ENCODE measurements at regions not wholly inside any gene's neighbourhood (a gene's known extent, or its start where the extent isn't known, plus 50 kb on each side); places are given as distances from the start of the nearest gene placed in this dataset.

DNA sequence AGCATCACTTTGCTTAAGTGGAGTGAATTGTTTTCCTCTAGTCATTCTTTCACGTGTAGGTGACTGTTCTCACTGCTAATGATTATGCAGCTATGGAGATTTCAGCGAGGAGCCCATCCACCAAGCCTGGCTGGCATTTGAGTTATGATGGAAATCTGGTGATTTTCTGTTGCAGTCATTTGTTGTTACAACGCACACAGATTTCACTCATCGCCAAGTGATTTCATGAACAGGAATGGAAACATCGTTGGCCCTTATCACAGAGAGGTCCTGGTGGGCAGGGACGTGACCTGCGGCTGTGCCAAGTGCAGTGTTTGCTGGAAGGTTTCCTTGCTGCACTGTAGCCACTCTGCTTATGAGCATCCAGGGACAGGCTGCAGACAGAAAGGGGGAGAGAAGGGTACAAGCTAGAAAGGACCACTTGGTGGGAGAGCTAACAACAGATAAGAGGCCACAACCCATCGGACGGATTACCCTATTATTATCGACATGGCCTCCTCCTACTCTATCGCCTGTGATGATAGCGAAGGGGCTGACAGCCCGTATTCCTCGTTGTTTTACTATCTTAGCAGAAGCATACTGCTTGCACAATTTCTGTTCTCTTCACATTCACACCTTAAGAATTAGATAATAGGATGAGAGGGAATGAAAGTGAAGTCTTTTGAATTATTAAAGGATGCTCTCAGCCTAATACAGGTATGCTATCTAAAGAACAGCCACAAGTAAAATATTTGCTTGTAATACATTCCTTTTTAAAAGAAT, 99.0 kb upstream of the PITRM1 start:
- Histone ChIP-seq H3K4me3 (no peak overlapping the region), H3K27ac (peak overlapping the region in 3 of 12 donors; percentile 15 to 39 (median 20)), H3K9me3 (no peaks in the 10 kb centered on the region), H3K27me3 (no peaks in the 10 kb centered on the region), H3K4me1 (peaks cover 0 to 27% (median 12%) of the 10 kb centered on the region in 12 donors), H3K36me3 (no peaks in the 10 kb centered on the region)
- peak in 2 of 5 donors; percentile 17 to 48 for DNase-seq
- ATAC-seq, result peak; percentile 73 to 81 (median 74)
- TF ChIP-seq CTCF (IDR thresholded peaks at IDR 0.05), result no peak
- no peak for TF ChIP-seq POLR2A (IDR thresholded peaks at IDR 0.05)
- intact Hi-C loops (cut with DNase I), result no loop called here
- 45 to 60% (median 52%) methylated on average over 14 of the region's 14 CpGs for WGBS, 4 donors

DNA sequence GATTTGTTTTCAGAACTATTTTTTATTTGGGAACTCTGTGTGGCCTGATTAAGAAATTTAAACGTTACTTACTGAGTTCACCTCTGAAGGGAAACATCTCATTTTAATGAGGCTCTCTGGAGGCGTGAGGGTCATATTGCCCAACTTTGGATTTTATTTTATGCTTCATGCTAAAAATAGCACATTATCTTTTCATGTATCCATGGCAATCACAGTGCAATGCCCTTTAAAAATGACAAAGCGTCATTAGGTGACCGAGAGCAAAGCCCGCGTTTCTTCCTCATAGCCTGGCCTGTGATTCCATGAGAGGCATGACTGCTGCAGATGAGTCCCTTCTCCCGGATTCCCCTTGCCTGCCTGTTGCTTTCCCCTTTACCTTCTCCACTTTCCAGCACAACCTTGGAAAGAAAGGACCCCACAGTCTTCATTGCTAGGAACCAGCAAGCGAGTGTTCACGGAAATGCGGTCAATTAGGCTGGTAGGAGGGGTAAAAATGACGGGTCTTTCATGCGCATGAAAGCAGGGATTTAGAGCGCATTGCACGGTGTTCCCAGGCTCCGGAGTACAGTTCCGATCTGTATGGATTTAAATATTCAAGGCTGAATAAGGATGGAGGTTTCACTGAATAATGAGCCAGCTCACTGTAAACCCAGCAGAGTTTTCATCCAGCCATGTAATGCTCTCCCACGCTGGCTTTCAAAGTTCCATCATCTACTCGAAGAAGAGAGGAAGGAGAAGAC, 98.2 kb upstream of the PITRM1 start:
- Histone ChIP-seq H3K27me3 (no peaks in the 10 kb centered on the region), H3K4me1 (peaks cover 0 to 27% (median 12%) of the 10 kb centered on the region in 12 donors), H3K27ac (no peak overlapping the region), H3K9me3 (no peaks in the 10 kb centered on the region), H3K36me3 (no peaks in the 10 kb centered on the region), H3K4me3 (no peak overlapping the region)
- ATAC-seq (no peak), DNase-seq (no peak)
- WGBS, 4 donors, result 83 to 87% (median 84%) methylated on average over 18 of the region's 18 CpGs
- TF ChIP-seq CTCF (IDR thresholded peaks at IDR 0.05) (no peak), POLR2A (IDR thresholded peaks at IDR 0.05) (no peak)
- intact Hi-C loops (cut with DNase I), result no loop called here

DNA sequence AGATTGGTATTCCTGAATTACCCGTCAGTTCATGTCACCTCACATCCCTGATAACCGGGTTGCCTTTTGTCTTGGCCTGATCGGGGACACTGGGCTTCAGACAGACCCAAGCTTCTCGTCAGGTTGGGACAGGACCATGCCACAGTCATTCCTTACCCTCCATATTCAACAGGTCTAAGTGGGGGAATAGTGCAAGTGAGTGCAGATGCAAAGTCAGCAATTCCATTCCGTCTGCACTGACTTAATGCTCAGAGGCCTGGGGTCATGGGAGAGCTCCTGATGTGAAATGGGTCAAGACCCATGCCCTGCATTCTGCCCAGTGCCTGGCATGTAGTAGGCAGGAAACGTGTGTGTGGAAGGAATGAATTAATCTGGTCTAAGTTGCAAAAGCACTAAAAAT, 95.4 kb upstream of the PITRM1 start:
- Histone ChIP-seq H3K27me3 (no peaks in the 10 kb centered on the region), H3K9me3 (no peaks in the 10 kb centered on the region), H3K4me1 (peaks cover 2 to 39% (median 13%) of the 10 kb centered on the region in 12 donors), H3K4me3 (no peak overlapping the region), H3K36me3 (no peaks in the 10 kb centered on the region), H3K27ac (no peak overlapping the region)
- 77 to 90% (median 81%) methylated on average over 6 of the region's 6 CpGs for WGBS, 4 donors
- intact Hi-C loops (cut with DNase I), result no loop called here
- DNase-seq (no peak), ATAC-seq (no peak)
- TF ChIP-seq POLR2A (IDR thresholded peaks at IDR 0.05) (no peak), CTCF (IDR thresholded peaks at IDR 0.05) (no peak)

DNA sequence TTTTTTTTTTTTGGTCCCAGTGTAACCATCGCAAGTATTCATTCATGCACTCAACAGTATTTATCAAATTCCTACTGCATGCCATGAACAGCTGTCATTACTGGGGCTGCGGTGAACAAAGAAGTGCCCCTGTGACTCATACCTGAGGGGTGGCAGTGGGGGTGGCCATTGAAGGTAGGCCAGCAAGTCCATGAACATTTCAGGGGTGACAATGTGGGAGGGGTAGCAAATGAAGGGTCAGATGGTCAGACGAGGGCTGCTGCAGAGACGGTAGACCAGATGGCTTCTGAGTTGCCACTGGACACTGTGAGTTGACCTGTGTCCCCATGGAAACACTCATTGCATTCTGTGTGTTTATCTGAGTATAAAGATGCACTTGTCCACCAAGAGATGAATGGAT, 92.5 kb upstream of the PITRM1 start:
- ATAC-seq (no peak), DNase-seq (no peak)
- Histone ChIP-seq H3K27me3 (no peaks in the 10 kb centered on the region), H3K36me3 (no peaks in the 10 kb centered on the region), H3K9me3 (no peaks in the 10 kb centered on the region), H3K27ac (peak overlapping the region in 1 of 12 donors; percentile 56), H3K4me3 (no peak overlapping the region), H3K4me1 (peaks cover 0 to 12% (median 3%) of the 10 kb centered on the region in 12 donors)
- no peak for TF ChIP-seq CTCF (IDR thresholded peaks at IDR 0.05)
- TF ChIP-seq POLR2A (IDR thresholded peaks at IDR 0.05), result no peak
- intact Hi-C loops (cut with DNase I), result no loop called here
- WGBS, 4 donors, result 80 to 87% (median 83%) methylated on average over 4 of the region's 4 CpGs

All from heart left ventricle (tissue), 16 donors.